Liver (tissue), 8 donors: ENCODE measurements at regions not wholly inside any gene's neighbourhood (a gene's known extent, or its start where the extent isn't known, plus 50 kb on each side); places are given as distances from the start of the nearest gene placed in this dataset.

ENCODE experiments used
- DNase-seq: peaks from one replicate; pipeline ENCODE4 v3.0.0-alpha.2; 2017; ENCODE audit warnings: low spot score
- H3K27ac ChIP-seq, 2 donors: one replicate each; pipeline ENCODE4 v1.7.0; 2013; ENCODE audit warnings: inconsistent platforms in 2 of 2, low read length in 2 of 2, control low read depth in 1 of 2, low read depth in 1 of 2, mild to moderate bottlenecking in 1 of 2
- H3K27me3 ChIP-seq, 4 donors: one replicate each; pipeline versions ENCODE4 v1.6.1 to v1.7.0; 2013; ENCODE audit warnings: low read length in 3 of 4, inconsistent platforms in 1 of 4, mild to moderate bottlenecking in 1 of 4, moderate library complexity in 1 of 4; ENCODE audit not compliant: control insufficient read depth in 4 of 4, insufficient read depth in 4 of 4
- H3K36me3 ChIP-seq, 4 donors: one replicate each; pipeline versions ENCODE4 v1.6.1 to v1.7.0; 2013; ENCODE audit warnings: low read length in 3 of 4, mild to moderate bottlenecking in 3 of 4, low read depth in 1 of 4, moderate library complexity in 1 of 4; ENCODE audit not compliant: control insufficient read depth in 4 of 4, insufficient read depth in 3 of 4
- H3K4me1 ChIP-seq, 4 donors: one replicate each; pipeline versions ENCODE4 v1.6.1 to v1.7.0; 2013; ENCODE audit warnings: low read length in 3 of 4, mild to moderate bottlenecking in 3 of 4, moderate library complexity in 1 of 4; ENCODE audit not compliant: control insufficient read depth in 4 of 4, insufficient read depth in 4 of 4
- H3K4me3 ChIP-seq, 3 donors: one replicate each; pipeline versions ENCODE4 v1.6.1 to v1.7.0; 2013; ENCODE audit warnings: low read length in 3 of 3, control low read depth in 1 of 3, low read depth in 1 of 3, mild to moderate bottlenecking in 1 of 3
- H3K9ac ChIP-seq, 2 donors: one replicate each; pipeline ENCODE4 v1.7.0; 2013; ENCODE audit warnings: low read length in 2 of 2, mild to moderate bottlenecking in 2 of 2, moderate library complexity in 2 of 2, control low read depth in 1 of 2, low read depth in 1 of 2
- H3K9me3 ChIP-seq, 4 donors: one replicate each; pipeline versions ENCODE4 v1.6.1 to v1.7.0; 2013; ENCODE audit warnings: low read length in 3 of 4; ENCODE audit not compliant: control insufficient read depth in 4 of 4
- ATF3 ChIP-seq: IDR thresholded peaks from 2 replicates; pipeline ENCODE4 v1.6.1; 2016; ENCODE audit warnings: antibody characterized with exemption
- CTCF ChIP-seq: fragments of 150-350 bp; IDR thresholded peaks from 2 replicates; pipeline ENCODE4 v1.5.1; 2017; ENCODE audit warnings: improper control_type of control experiment, low read depth, low read length; ENCODE audit not compliant: missing input control
- FOXA1 ChIP-seq: IDR thresholded peaks from 2 replicates; pipeline ENCODE4 v1.6.1; 2016; ENCODE audit warnings: antibody characterized with exemption
- FOXA2 ChIP-seq: IDR thresholded peaks from 2 replicates; pipeline ENCODE4 v1.6.1; 2016; ENCODE audit warnings: antibody characterized with exemption
- GABPA ChIP-seq, 2 donors: IDR thresholded peaks in 1 of 2; conservative IDR thresholded peaks in 1 of 2; 2 replicates each; pipeline ENCODE4 v1.6.1; 2016; ENCODE audit warnings: antibody characterized with exemption in 2 of 2, mild to moderate bottlenecking in 1 of 2, moderate library complexity in 1 of 2
- HNF4A ChIP-seq, 2 donors: conservative IDR thresholded peaks; 2 replicates each; pipeline ENCODE4 v1.6.1; 2016; ENCODE audit warnings: antibody characterized with exemption in 2 of 2, mild to moderate bottlenecking in 2 of 2
- HNF4G ChIP-seq: IDR thresholded peaks from 2 replicates; pipeline ENCODE4 v1.6.1; 2016; ENCODE audit warnings: antibody characterized with exemption
- JUND ChIP-seq, 2 donors: IDR thresholded peaks; 2 replicates each; pipeline ENCODE4 v1.6.1; 2016; ENCODE audit warnings: antibody characterized with exemption in 2 of 2
- MAX ChIP-seq: IDR thresholded peaks from 2 replicates; pipeline ENCODE4 v1.6.1; 2016; ENCODE audit warnings: antibody characterized with exemption
- NR2F2 ChIP-seq: IDR thresholded peaks from 2 replicates; pipeline ENCODE4 v1.6.1; 2016; ENCODE audit warnings: antibody characterized with exemption
- RAD21 ChIP-seq, 2 donors: IDR thresholded peaks; 2 replicates each; pipeline ENCODE4 v1.6.1; 2016; ENCODE audit warnings: antibody characterized with exemption in 2 of 2, mild to moderate bottlenecking in 2 of 2
- RXRA ChIP-seq, 2 donors: IDR thresholded peaks; 2 replicates each; pipeline ENCODE4 v1.6.1; 2017 to 2018; ENCODE audit warnings: antibody characterized with exemption in 2 of 2, mild to moderate bottlenecking in 1 of 2
- SP1 ChIP-seq: IDR thresholded peaks from 2 replicates; pipeline ENCODE4 v1.6.1; 2018; ENCODE audit warnings: antibody characterized with exemption, mild to moderate bottlenecking
- TAF1 ChIP-seq: conservative IDR thresholded peaks from 2 replicates; pipeline ENCODE4 v1.6.1; 2016; ENCODE audit warnings: antibody characterized with exemption, mild to moderate bottlenecking
- YY1 ChIP-seq: IDR thresholded peaks from 2 replicates; pipeline ENCODE4 v1.6.1; 2016; ENCODE audit warnings: antibody characterized with exemption, mild to moderate bottlenecking
- ZBTB33 ChIP-seq: IDR thresholded peaks from 2 replicates; pipeline ENCODE4 v1.6.1; 2016; ENCODE audit warnings: antibody characterized with exemption
- WGBS: extraction: QIAGEN DNeasy Blood & Tissue Kit; methylation state at CpG from one replicate; pipeline ENCODE4 v1.1.7; 2013; 5-methylcytosine and 5-hydroxymethylcytosine counted together
- donor health status: healthy.
- donor health status: healthy.
- donor health status: healthy.
- donor health status: healthy.
- donor health status: healthy.

GRCh38 chr12:71321531-71321930, 118.1 kb upstream of the LGR5 start (continued):
- TF ChIP-seq CTCF (no peak), GABPA (IDR thresholded peaks at IDR 0.05 in 1 of 2, conservative IDR thresholded peaks at IDR 0.05 in 1 of 2) (no peak)

- DNase-seq = no peak
- Histone ChIP-seq H3K27me3 (no peaks in the 10 kb centered on the region), H3K27ac (no peak overlapping the region), H3K9ac (no peak overlapping the region), H3K4me1 (no peaks in the 10 kb centered on the region), H3K9me3 (peaks cover 6 to 16% (median 9%) of the 10 kb centered on the region in 4 donors), H3K4me3 (no peak overlapping the region), H3K36me3 (no peaks in the 10 kb centered on the region)
- WGBS = 78% methylated on average over 1 of the region's 1 CpG
- TF ChIP-seq CTCF (no peak), GABPA (IDR thresholded peaks at IDR 0.05 in 1 of 2, conservative IDR thresholded peaks at IDR 0.05 in 1 of 2) (no peak), HNF4G (no peak), ATF3 (no peak), ZBTB33 (no peak), TAF1 (no peak), YY1 (no peak), FOXA2 (no peak), MAX (no peak), RXRA (IDR thresholded peaks at IDR 0.05) (no peak), JUND (IDR thresholded peaks at IDR 0.05) (no peak), HNF4A (conservative IDR thresholded peaks at IDR 0.05) (no peak), NR2F2 (no peak), SP1 (no peak), FOXA1 (no peak), RAD21 (IDR thresholded peaks at IDR 0.05) (no peak)
These were observed 118.5 kb upstream of the LGR5 start for GRCh38 chr12:71321130-71321529.
